CD4-positive, alpha-beta memory T cell (primary cell): ENCODE measurements at regions not wholly inside any gene's neighbourhood (a gene's known extent, or its start where the extent isn't known, plus 50 kb on each side); places are given as distances from the start of the nearest gene placed in this dataset.

ENCODE experiments used
- CTCF ChIA-PET: fragments of 350-600 bp; sonication (Branson Sonifier 250); formaldehyde crosslinking; loops from one replicate; lab custom pipeline; 2021; ENCODE audit warnings: inconsistent platforms; ENCODE audit not compliant: partially characterized antibody; lab: Charles Lee
- POLR2A ChIA-PET: fragments of 350-600 bp; sonication (Branson Sonifier 250); formaldehyde crosslinking; loops from one replicate; lab custom pipeline; 2021; ENCODE audit not compliant: partially characterized antibody; lab: Charles Lee
- DNase-seq, 5 donors: peaks; one replicate each; pipeline versions ENCODE4 v3.0.0 to v3.0.0-alpha.2; 2020 to 2022; ENCODE audit warnings: mixed read lengths in 1 of 5
- H3K27ac ChIP-seq: one replicate; pipeline ENCODE4 v1.7.0; 2013; ENCODE audit warnings: low read depth, low read length
- H3K27me3 ChIP-seq: 2 replicates; pipeline ENCODE4 v1.7.0; 2013; ENCODE audit warnings: mild to moderate bottlenecking, low read length, moderate library complexity; ENCODE audit not compliant: insufficient read depth
- H3K36me3 ChIP-seq: 2 replicates; pipeline ENCODE4 v1.7.0; 2013; ENCODE audit warnings: mild to moderate bottlenecking, low read length, moderate library complexity; ENCODE audit not compliant: insufficient read depth
- H3K4me1 ChIP-seq: 2 replicates; pipeline ENCODE4 v1.7.0; 2013; ENCODE audit warnings: mild to moderate bottlenecking, low read length, moderate library complexity; ENCODE audit not compliant: insufficient read depth
- H3K4me3 ChIP-seq, 2 donors: one replicate each; pipeline ENCODE4 v1.7.0; 2013; ENCODE audit warnings: low read length in 2 of 2, mild to moderate bottlenecking in 1 of 2
- H3K9me3 ChIP-seq, 2 donors: one replicate each; pipeline ENCODE4 v1.7.0; 2013; ENCODE audit warnings: low read length in 2 of 2, control low read depth in 1 of 2; ENCODE audit not compliant: control insufficient read depth in 1 of 2
- H3K27ac Mint-ChIP-seq, 7 donors: one replicate each; pipeline ENCODE4 v1.8.0; 2020 to 2021; ENCODE audit warnings: mixed read lengths in 7 of 7, mild to moderate bottlenecking in 6 of 7, inconsistent platforms in 3 of 7, moderate library complexity in 3 of 7
- H3K27me3 Mint-ChIP-seq, 2 donors: one replicate each; pipeline ENCODE4 v1.8.0; 2020 to 2021; ENCODE audit warnings: mixed read lengths in 2 of 2
- H3K36me3 Mint-ChIP-seq, 2 donors: one replicate each; pipeline ENCODE4 v1.8.0; 2020 to 2021; ENCODE audit warnings: mixed read lengths in 2 of 2, inconsistent platforms in 1 of 2, mild to moderate bottlenecking in 1 of 2
- H3K4me1 Mint-ChIP-seq, 4 donors: one replicate each; pipeline ENCODE4 v1.8.0; 2020 to 2021; ENCODE audit warnings: mixed read lengths in 4 of 4, mild to moderate bottlenecking in 1 of 4
- H3K4me3 Mint-ChIP-seq, 8 donors: one replicate each; pipeline ENCODE4 v1.8.0; 2020 to 2021; ENCODE audit warnings: mixed read lengths in 8 of 8, mild to moderate bottlenecking in 7 of 8, moderate library complexity in 6 of 8, inconsistent platforms in 3 of 8
- H3K9me3 Mint-ChIP-seq, 8 donors: one replicate each; pipeline ENCODE4 v1.8.0; 2020 to 2021; ENCODE audit warnings: mixed read lengths in 8 of 8, mild to moderate bottlenecking in 5 of 8, inconsistent platforms in 3 of 8, moderate library complexity in 1 of 8
- intact Hi-C: fragments of 100-400 bp; cut with micrococcal nuclease; formaldehyde crosslinking; loops from one replicate; pipeline ENCODE4 v1.15.1; 2023

DNA sequence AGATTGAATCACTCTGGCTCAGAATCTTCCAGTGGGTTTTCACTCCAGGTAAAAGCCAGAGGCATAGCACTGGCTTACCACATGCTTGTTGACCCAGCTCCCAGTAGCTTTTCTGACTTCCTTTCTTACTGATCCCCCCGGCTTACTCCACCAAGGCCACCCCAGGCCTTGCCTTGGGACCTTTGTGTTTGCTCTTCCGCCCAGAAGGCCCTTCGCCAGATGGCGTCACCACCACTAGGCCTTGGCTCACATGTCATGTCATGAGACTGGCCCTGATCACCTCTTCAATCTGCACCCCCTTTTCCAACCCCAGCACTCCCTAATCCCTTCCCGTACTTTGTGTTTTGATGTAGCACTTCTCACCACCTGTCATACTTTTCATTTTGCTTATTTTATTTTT, 98.5 kb upstream of the UMPS start:
- intact Hi-C loops: no loop called here
- no peaks in the 10 kb centered on the region for H3K4me1 Mint-ChIP-seq
- H3K27me3 ChIP-seq: no peaks in the 10 kb centered on the region
- H3K36me3 Mint-ChIP-seq: peaks cover 21 to 22% of the 10 kb centered on the region in 2 donors
- POLR2A ChIA-PET: no interaction called here
- H3K4me3 ChIP-seq: no peak overlapping the region
- CTCF ChIA-PET: interaction anchor here (1.2 kb wide), 1 partner anchor 57 kb away, joined by 4 read pairs; no protein-coding TSS in a partner anchor
- no peaks in the 10 kb centered on the region for H3K9me3 ChIP-seq
- H3K4me1 ChIP-seq: no peaks in the 10 kb centered on the region
- H3K36me3 ChIP-seq: no peaks in the 10 kb centered on the region
- DNase-seq: no peak
- no peak overlapping the region for H3K27ac ChIP-seq
- H3K27me3 Mint-ChIP-seq: peaks cover 0 to 1% of the 10 kb centered on the region in 2 donors
- H3K27ac Mint-ChIP-seq: no peak overlapping the region
- H3K9me3 Mint-ChIP-seq: no peaks in the 10 kb centered on the region
- H3K4me3 Mint-ChIP-seq: no peak overlapping the region

DNA sequence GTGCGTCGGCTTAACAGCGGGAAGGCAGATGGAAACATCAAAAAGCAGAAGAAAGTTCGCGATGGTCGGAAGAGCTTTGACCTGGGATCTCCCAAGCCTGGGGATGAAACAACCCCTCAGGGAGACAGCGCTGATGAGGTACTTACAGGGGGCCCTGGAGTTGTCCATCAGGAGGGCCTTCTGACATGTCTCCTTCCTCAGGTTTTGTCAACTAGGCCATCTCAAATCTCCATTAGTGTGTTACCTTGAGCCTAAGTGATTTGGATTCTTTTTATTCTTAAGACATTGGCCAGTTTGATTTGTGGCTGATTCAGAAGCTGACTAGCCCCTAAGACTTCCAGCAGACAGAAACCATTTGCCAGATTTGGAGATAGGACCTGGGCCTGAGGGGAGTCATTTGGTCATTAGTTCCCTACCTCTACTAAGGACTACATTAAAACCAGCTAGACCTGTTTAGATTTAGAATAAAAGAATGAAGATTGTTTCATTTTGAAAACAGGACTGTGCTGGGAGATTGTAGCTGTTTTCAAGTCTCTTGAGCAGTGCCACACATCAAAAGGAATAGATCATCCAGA, 97.6 kb upstream of the UMPS start:
- no peaks in the 10 kb centered on the region for H3K4me1 Mint-ChIP-seq
- no peaks in the 10 kb centered on the region for H3K9me3 Mint-ChIP-seq
- Histone ChIP-seq H3K27me3 (no peaks in the 10 kb centered on the region), H3K4me3 (no peak overlapping the region), H3K36me3 (no peaks in the 10 kb centered on the region), H3K9me3 (no peaks in the 10 kb centered on the region), H3K4me1 (no peaks in the 10 kb centered on the region), H3K27ac (no peak overlapping the region)
- no peak for DNase-seq
- H3K36me3 Mint-ChIP-seq: peaks cover 21 to 28% of the 10 kb centered on the region in 2 donors
- H3K27ac Mint-ChIP-seq: no peak overlapping the region
- intact Hi-C loops: no loop called here
- H3K27me3 Mint-ChIP-seq: peaks cover 0 to 1% of the 10 kb centered on the region in 2 donors
- ChIA-PET CTCF (interaction anchor here (0.9 kb wide), 1 partner anchor 12 kb away, joined by 3 read pairs; no protein-coding TSS in a partner anchor), POLR2A (interaction anchor here (1.2 kb wide), 1 partner anchor 48 kb away, joined by 3 read pairs; no protein-coding TSS in a partner anchor)
- H3K4me3 Mint-ChIP-seq: no peak overlapping the region

DNA sequence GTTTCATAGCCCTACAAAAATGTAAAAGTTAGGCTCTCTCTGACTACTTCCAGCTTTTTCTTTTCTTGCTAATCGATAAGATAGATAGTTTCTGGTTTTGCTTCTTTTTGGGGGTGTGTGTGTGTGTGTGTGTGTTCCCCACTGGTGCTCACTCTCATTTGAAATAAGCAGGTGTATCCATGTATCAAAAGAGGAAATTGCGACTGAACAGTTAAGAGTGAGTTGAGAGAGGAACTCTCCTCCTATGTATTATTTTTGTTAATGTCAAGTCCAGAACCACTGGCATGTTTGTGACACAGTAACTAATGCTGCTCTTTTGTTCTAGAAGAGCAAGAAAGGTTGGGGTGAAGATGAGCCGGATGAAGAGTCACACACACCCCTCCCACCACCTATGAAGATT, 96.7 kb upstream of the UMPS start:
- no peak for DNase-seq
- intact Hi-C loops: no loop called here
- H3K36me3 ChIP-seq: no peaks in the 10 kb centered on the region
- no peaks in the 10 kb centered on the region for H3K4me1 Mint-ChIP-seq
- H3K4me3 ChIP-seq: no peak overlapping the region
- H3K27me3 Mint-ChIP-seq: peaks cover 0 to 1% of the 10 kb centered on the region in 2 donors
- POLR2A ChIA-PET: interaction anchor here (1.2 kb wide), 1 partner anchor 49 kb away, joined by 3 read pairs; no protein-coding TSS in a partner anchor
- H3K36me3 Mint-ChIP-seq: peaks cover 21 to 28% of the 10 kb centered on the region in 2 donors
- CTCF ChIA-PET: interaction anchor here (0.9 kb wide), 1 partner anchor 13 kb away, joined by 3 read pairs; no protein-coding TSS in a partner anchor
- H3K4me3 Mint-ChIP-seq: no peak overlapping the region
- H3K27ac ChIP-seq: no peak overlapping the region
- no peaks in the 10 kb centered on the region for H3K27me3 ChIP-seq
- H3K9me3 Mint-ChIP-seq: no peaks in the 10 kb centered on the region
- H3K9me3 ChIP-seq: no peaks in the 10 kb centered on the region
- no peak overlapping the region for H3K27ac Mint-ChIP-seq
- no peaks in the 10 kb centered on the region for H3K4me1 ChIP-seq

DNA sequence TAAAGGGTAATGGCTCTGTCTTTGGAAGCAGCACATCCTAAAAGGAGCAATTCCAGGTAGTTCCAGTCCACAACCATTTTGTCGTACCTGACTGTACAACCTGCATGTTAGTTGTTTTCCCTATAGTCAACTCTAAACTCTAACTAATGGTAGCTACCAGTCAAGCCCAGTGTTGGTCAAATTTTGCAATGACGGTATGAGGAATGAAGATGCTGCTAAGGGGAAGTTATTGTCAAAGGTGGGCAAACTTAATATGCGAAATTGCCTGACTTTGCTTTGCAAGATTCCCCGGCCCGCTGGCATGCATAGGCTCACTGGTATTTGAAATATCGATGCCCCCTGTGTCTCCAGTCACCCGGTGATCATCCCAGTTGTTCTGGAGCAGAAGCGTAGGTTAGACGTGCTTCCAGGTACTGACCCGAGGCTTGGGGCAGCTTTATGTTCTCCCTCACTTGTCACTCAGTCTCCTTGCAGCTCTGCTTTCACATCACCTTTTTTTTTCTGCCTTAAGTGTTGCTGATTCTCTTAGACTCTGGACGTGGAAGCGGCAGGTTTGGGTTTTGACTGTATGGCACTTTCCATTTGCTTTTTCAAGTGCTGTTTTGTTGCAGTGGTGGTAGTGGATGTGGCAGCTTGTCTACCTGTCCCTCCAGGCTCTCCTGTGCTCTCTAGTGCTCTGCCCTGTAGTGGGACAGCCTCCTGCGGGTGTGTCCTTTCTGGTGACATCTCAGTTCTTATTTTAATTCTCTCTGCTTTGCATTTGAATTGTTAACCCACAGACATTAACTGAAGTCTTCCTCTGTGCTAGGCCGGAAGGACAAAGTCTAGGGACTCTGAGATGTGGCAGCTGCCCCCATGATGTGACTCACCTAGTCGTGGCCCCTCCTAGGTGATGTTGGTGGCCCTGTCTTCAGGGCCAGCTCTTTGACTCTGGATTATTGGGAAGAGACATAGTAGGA, 95.8 kb upstream of the UMPS start:
- Histone ChIP-seq H3K27me3 (no peaks in the 10 kb centered on the region), H3K4me1 (peaks cover 7% of the 10 kb centered on the region), H3K27ac (no peak overlapping the region), H3K9me3 (no peaks in the 10 kb centered on the region), H3K4me3 (no peak overlapping the region), H3K36me3 (no peaks in the 10 kb centered on the region)
- CTCF ChIA-PET: no interaction called here
- intact Hi-C loops: no loop called here
- Mint-ChIP-seq H3K9me3 (no peaks in the 10 kb centered on the region), H3K27ac (peak overlapping the region in 1 of 7 donors; percentile 42), H3K27me3 (peaks cover 0 to 1% of the 10 kb centered on the region in 2 donors), H3K4me1 (peaks cover 2 to 7% (median 6%) of the 10 kb centered on the region in 4 donors), H3K36me3 (peaks cover 21 to 28% of the 10 kb centered on the region in 2 donors), H3K4me3 (no peak overlapping the region)
- POLR2A ChIA-PET: no interaction called here
- no peak for DNase-seq

DNA sequence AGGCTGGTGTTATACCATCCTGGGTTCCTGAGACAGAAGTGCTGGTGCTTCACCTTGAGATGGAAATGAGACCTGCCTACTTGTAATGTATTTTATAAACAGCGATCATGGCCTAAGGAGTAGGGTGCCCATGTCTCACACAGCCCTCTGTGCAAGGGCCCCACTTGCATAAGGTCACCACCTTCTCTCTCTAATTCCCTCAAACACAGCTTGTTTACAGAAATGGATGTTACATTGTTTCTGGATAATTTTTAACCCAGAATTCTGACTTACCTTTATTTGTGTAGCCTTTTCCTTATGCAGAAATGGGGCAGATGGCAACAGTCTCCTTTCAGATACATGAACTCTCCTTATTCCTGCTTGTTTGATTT, 95.1 kb upstream of the UMPS start:
- no peak for DNase-seq
- peaks cover 7 to 13% (median 12%) of the 10 kb centered on the region in 4 donors for H3K4me1 Mint-ChIP-seq
- no peaks in the 10 kb centered on the region for H3K9me3 Mint-ChIP-seq
- H3K36me3 ChIP-seq: no peaks in the 10 kb centered on the region
- H3K4me3 Mint-ChIP-seq: no peak overlapping the region
- ChIA-PET POLR2A (no interaction called here), CTCF (no interaction called here)
- no peak overlapping the region for H3K27ac Mint-ChIP-seq
- H3K4me3 ChIP-seq: no peak overlapping the region
- peaks cover 0 to 1% of the 10 kb centered on the region in 2 donors for H3K27me3 Mint-ChIP-seq
- H3K4me1 ChIP-seq: peaks cover 13% of the 10 kb centered on the region
- H3K9me3 ChIP-seq: no peaks in the 10 kb centered on the region
- no peaks in the 10 kb centered on the region for H3K27me3 ChIP-seq
- intact Hi-C loops: no loop called here
- peaks cover 21 to 28% of the 10 kb centered on the region in 2 donors for H3K36me3 Mint-ChIP-seq
- no peak overlapping the region for H3K27ac ChIP-seq

DNA sequence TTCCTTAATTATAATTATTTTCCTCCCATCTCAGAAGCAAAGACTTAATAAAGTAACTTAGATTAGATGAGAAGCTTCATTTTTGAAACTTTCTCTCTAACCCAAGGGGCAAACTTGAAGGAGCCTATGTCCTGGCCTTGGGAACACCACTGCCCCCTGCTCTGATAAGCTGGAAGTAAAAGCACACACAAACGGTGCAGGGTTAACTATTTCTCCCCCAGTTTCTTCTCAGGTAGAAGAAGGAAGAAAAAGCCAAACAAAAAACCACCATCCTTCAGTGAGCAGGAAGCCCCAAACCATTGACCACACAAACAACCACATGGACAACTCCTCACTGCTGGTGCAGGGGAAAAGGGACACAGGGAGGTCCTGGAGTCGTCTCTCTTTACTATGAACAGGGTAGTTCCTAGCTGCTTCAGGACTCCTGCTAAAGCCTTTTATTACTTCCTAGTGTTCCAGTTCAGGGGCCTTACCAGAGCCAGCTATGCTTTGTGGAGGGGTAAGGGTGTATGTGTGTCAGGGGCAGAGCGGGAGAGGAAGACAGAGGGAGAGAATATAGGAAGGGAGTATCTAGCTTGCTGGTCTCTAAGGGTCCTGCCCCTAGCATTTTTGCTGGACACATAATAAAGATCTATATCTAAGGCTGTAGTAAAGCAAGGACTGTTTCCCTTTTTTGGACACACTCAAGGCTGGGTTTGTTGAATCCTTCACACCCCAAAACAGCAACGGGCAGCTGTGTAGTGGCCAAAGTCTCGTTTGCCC, 94.0 kb upstream of the UMPS start:
- peaks cover 21 to 24% of the 10 kb centered on the region in 2 donors for H3K36me3 Mint-ChIP-seq
- no peaks in the 10 kb centered on the region for H3K27me3 ChIP-seq
- peaks cover 9 to 24% (median 17%) of the 10 kb centered on the region in 4 donors for H3K4me1 Mint-ChIP-seq
- no peak for DNase-seq
- H3K9me3 Mint-ChIP-seq: no peaks in the 10 kb centered on the region
- H3K27ac Mint-ChIP-seq: no peak overlapping the region
- H3K27ac ChIP-seq: no peak overlapping the region
- no peak overlapping the region for H3K4me3 ChIP-seq
- peaks cover 14% of the 10 kb centered on the region for H3K4me1 ChIP-seq
- no peak overlapping the region for H3K4me3 Mint-ChIP-seq
- intact Hi-C loops: no loop called here
- ChIA-PET CTCF (no interaction called here), POLR2A (no interaction called here)
- H3K36me3 ChIP-seq: no peaks in the 10 kb centered on the region
- no peaks in the 10 kb centered on the region for H3K9me3 ChIP-seq
- H3K27me3 Mint-ChIP-seq: no peaks in the 10 kb centered on the region
